Mesendoderm (in vitro differentiated cells): ENCODE measurements at regions not wholly inside any gene's neighbourhood (a gene's known extent, or its start where the extent isn't known, plus 50 kb on each side); places are given as distances from the start of the nearest gene placed in this dataset.

Experiments
- DNase-seq: peaks from one replicate; pipeline ENCODE4 v3.0.0; 2013
- H2AK5ac ChIP-seq: 2 replicates; pipeline ENCODE4 v1.6.1; 2013; ENCODE audit warnings: low read length, inconsistent platforms
- H2BK120ac ChIP-seq: 2 replicates; pipeline ENCODE4 v1.6.1; 2013; ENCODE audit warnings: low read depth, mild to moderate bottlenecking, low read length, moderate library complexity, mixed read lengths
- H2BK15ac ChIP-seq: replicated peaks from 2 replicates; pipeline ENCODE4 v1.6.1; 2013; ENCODE audit warnings: low read depth, mild to moderate bottlenecking, moderate library complexity
- H2BK5ac ChIP-seq: 2 replicates; pipeline ENCODE4 v1.6.1; 2013; ENCODE audit warnings: low read length, inconsistent platforms
- H3K18ac ChIP-seq: 2 replicates; pipeline ENCODE4 v1.6.1; 2013; ENCODE audit warnings: mild to moderate bottlenecking, low read length, mixed read lengths
- H3K23ac ChIP-seq: one replicate; pipeline ENCODE4 v1.6.1; 2013; ENCODE audit warnings: low read length
- H3K27ac ChIP-seq: 2 replicates; pipeline ENCODE4 v1.5.1; 2013; ENCODE audit warnings: low read depth, mild to moderate bottlenecking, inconsistent platforms, low read length, moderate library complexity
- H3K27me3 ChIP-seq: 2 replicates; pipeline ENCODE4 v1.6.1; 2013; ENCODE audit warnings: low read length, control low read depth, mild to moderate bottlenecking, inconsistent platforms; ENCODE audit not compliant: insufficient read depth, poor library complexity
- H3K36me3 ChIP-seq: 2 replicates; pipeline ENCODE4 v1.6.1; 2013; ENCODE audit warnings: low read length, inconsistent platforms; ENCODE audit not compliant: control insufficient read depth, insufficient read depth
- H3K4ac ChIP-seq: one replicate; pipeline ENCODE4 v1.6.1; 2013; ENCODE audit warnings: low read depth, mild to moderate bottlenecking, low read length, moderate library complexity
- H3K4me1 ChIP-seq: 2 replicates; pipeline ENCODE4 v1.6.1; 2013; ENCODE audit warnings: low read depth, low read length, inconsistent platforms; ENCODE audit not compliant: control insufficient read depth
- H3K4me2 ChIP-seq: 2 replicates; pipeline ENCODE4 v1.6.1; 2013; ENCODE audit warnings: low read length
- H3K4me3 ChIP-seq: 2 replicates; pipeline ENCODE4 v1.5.1; 2013; ENCODE audit warnings: mild to moderate bottlenecking, low read length
- H3K56ac ChIP-seq: one replicate; pipeline ENCODE4 v1.6.1; 2013; ENCODE audit warnings: low read length
- H3K79me1 ChIP-seq: 2 replicates; pipeline ENCODE4 v1.6.1; 2013; ENCODE audit warnings: low read length, inconsistent platforms
- H3K79me2 ChIP-seq: 2 replicates; pipeline ENCODE4 v1.6.1; 2013; ENCODE audit warnings: mild to moderate bottlenecking, low read length; ENCODE audit not compliant: control insufficient read depth, insufficient read depth
- H3K9ac ChIP-seq: 2 replicates; pipeline ENCODE4 v1.6.1; 2013; ENCODE audit warnings: low read length, inconsistent platforms
- H4K5ac ChIP-seq: one replicate; pipeline ENCODE4 v1.6.1; 2013; ENCODE audit warnings: low read length
- H4K8ac ChIP-seq: one replicate; pipeline ENCODE4 v1.6.1; 2013; ENCODE audit warnings: low read depth, mild to moderate bottlenecking, control low read depth, low read length, moderate library complexity
- WGBS: extraction: QIAGEN DNeasy Blood & Tissue Kit; methylation state at CpG from one replicate; pipeline ENCODE4 v1.1.7; 2013; ENCODE audit warnings: low lambda C conversion rate, missing lambda C conversion rate; ENCODE audit not compliant: insufficient coverage; ENCODE audit errors: extremely low coverage; 5-methylcytosine and 5-hydroxymethylcytosine counted together

DNA sequence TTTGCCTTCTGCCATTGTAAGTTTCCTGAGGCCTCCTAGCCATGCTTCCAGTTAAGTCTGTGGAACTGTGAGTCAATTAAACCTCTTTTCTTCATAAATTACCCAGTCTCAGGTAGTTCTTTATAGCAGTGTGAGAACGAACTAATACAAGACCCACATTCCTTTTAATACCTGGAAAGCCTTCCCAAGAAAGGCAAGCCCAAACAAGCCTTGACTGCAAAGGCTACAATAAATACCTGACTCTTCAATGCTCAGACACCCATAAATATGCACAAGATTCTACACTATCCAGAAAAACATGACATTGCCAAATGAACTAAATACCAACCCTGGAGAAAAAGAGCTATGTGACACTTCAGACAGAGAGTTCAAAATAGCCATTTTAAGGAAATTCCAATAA lies 338.8 kb downstream of the HAO1 start:
- H3K23ac ChIP-seq = no peak overlapping the region
- H3K79me2 ChIP-seq = no peaks in the 10 kb centered on the region
- H3K4ac ChIP-seq = no peak overlapping the region
- H3K9ac ChIP-seq = no peak overlapping the region
- H4K5ac ChIP-seq = no peak overlapping the region
- H4K8ac ChIP-seq = no peak overlapping the region
- WGBS = no CpG with 5 or more reads among the region's 1 CpG
- H3K36me3 ChIP-seq = no peaks in the 10 kb centered on the region
- no peak overlapping the region for H3K18ac ChIP-seq
- no peak overlapping the region for H3K4me3 ChIP-seq
- H2BK15ac ChIP-seq = no peak overlapping the region
- no peak overlapping the region for H2AK5ac ChIP-seq
- no peak for DNase-seq
- H3K27ac ChIP-seq = no peak overlapping the region
- H2BK5ac ChIP-seq = no peak overlapping the region
- H3K4me1 ChIP-seq = no peaks in the 10 kb centered on the region
- H3K79me1 ChIP-seq = no peaks in the 10 kb centered on the region
- H3K56ac ChIP-seq = no peak overlapping the region
- no peaks in the 10 kb centered on the region for H3K27me3 ChIP-seq
- H3K4me2 ChIP-seq = no peak overlapping the region
- no peak overlapping the region for H2BK120ac ChIP-seq

DNA sequence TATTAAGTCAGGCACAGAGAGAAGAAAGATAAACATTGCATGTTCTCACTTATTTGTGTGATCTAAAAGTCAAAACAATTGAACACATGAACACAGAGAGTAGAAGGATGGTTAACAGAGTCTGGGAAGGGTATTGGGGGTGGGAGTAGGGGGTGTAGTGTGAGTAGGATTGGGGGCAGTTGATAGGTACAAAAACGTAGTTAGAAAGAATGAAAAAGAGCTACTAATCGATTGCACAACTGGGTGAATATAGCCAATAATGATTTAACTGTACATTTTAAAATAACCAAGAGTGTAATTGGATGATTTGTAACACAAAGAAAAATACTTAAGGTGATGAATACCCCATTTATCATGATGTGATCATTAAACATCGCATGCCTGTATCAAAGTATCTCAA lies 333.3 kb downstream of the HAO1 start:
- Histone ChIP-seq H3K79me2 (no peaks in the 10 kb centered on the region), H3K27ac (no peak overlapping the region), H2BK15ac (no peak overlapping the region), H3K36me3 (no peaks in the 10 kb centered on the region), H3K4ac (no peak overlapping the region), H3K18ac (no peak overlapping the region), H3K56ac (no peak overlapping the region), H3K27me3 (no peaks in the 10 kb centered on the region), H3K4me1 (no peaks in the 10 kb centered on the region), H3K23ac (no peak overlapping the region), H3K9ac (no peak overlapping the region), H4K8ac (no peak overlapping the region), H2AK5ac (no peak overlapping the region), H2BK120ac (no peak overlapping the region), H3K79me1 (no peaks in the 10 kb centered on the region), H3K4me3 (no peak overlapping the region), H2BK5ac (no peak overlapping the region), H4K5ac (no peak overlapping the region), H3K4me2 (no peak overlapping the region)
- DNase-seq = no peak
- 100% methylated on average over 1 of the region's 3 CpGs for WGBS

DNA sequence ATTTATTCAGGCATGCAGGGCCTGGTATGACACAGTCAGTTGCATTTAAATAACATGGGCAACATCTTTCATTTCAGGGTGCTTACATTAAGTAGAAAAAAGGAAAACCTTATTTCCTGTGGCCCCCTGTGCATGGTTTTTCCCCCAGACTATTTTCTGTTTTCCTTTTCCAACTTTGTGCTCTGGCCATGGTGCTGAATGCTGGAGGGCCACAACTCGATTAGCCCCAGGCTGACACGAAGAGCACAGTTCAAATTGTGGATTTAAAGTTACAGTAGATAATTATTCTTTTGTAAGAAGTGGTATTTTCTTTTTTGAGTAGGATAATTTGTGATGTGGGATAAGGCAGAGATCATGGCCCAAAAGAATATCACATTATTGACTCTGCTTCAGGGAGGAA lies 332.0 kb downstream of the HAO1 start:
- Histone ChIP-seq H3K4ac (no peak overlapping the region), H4K8ac (no peak overlapping the region), H3K27me3 (no peaks in the 10 kb centered on the region), H3K79me2 (no peaks in the 10 kb centered on the region), H3K56ac (no peak overlapping the region), H3K9ac (no peak overlapping the region), H3K79me1 (no peaks in the 10 kb centered on the region), H3K23ac (no peak overlapping the region), H2BK15ac (no peak overlapping the region), H2AK5ac (no peak overlapping the region), H2BK5ac (no peak overlapping the region), H3K4me3 (no peak overlapping the region), H3K4me2 (no peak overlapping the region), H3K4me1 (no peaks in the 10 kb centered on the region), H4K5ac (no peak overlapping the region), H2BK120ac (no peak overlapping the region), H3K27ac (no peak overlapping the region), H3K36me3 (no peaks in the 10 kb centered on the region), H3K18ac (no peak overlapping the region)
- DNase-seq = peak; percentile 19
- no CpG with 5 or more reads among the region's 2 CpGs for WGBS

DNA sequence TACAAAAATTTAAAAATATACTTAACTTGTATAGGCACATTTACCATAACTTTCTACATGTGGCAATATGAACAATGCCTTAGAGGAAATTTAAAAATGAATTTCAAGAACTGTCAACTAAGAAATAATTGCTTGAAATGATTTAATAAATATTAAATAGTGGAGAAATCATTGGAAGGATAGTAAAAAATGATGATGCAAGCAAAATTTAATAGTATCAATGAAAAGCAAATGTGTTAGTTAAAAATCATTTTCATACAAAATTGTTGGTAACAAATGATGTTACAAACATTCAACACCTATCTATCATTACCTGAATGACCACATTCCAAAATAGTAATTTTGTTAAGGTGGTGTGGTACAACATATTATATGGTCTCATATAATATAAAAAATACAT lies 331.0 kb downstream of the HAO1 start:
- no peak overlapping the region for H4K8ac ChIP-seq

DNA sequence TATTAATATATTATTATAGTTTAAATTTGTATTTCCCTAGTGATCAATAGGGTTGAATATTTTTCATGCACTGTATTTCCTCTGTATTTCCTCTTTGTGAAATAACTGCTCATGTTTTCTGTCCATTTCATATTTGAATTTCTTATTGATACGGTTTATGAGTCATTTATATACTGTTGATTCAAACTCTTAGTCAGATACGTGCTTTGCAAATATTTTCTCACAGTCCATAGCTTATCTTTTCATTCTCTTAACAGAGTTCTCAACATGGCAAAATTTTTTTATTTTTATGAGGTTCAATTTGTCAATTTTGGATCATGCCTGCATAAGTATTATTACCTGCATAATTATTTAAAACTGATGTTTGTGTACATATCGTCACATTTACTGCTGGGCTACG lies 329.6 kb downstream of the HAO1 start:
- no peak overlapping the region for H2BK120ac ChIP-seq
- H3K56ac ChIP-seq = no peak overlapping the region
- no peak overlapping the region for H3K23ac ChIP-seq
- no peak overlapping the region for H2BK5ac ChIP-seq
- H3K18ac ChIP-seq = no peak overlapping the region
- no peak overlapping the region for H2AK5ac ChIP-seq
- H4K8ac ChIP-seq = no peak overlapping the region
- H3K4me1 ChIP-seq = no peaks in the 10 kb centered on the region
- H3K27ac ChIP-seq = no peak overlapping the region
- no peak overlapping the region for H3K4ac ChIP-seq
- no peak overlapping the region for H3K4me3 ChIP-seq
- no peak overlapping the region for H3K4me2 ChIP-seq
- H2BK15ac ChIP-seq = no peak overlapping the region
- H4K5ac ChIP-seq = no peak overlapping the region
- no peak overlapping the region for H3K9ac ChIP-seq
- no peaks in the 10 kb centered on the region for H3K79me1 ChIP-seq
- H3K79me2 ChIP-seq = no peaks in the 10 kb centered on the region
- no peaks in the 10 kb centered on the region for H3K36me3 ChIP-seq
- no peak for DNase-seq
- no peaks in the 10 kb centered on the region for H3K27me3 ChIP-seq
- no CpG with 5 or more reads among the region's 4 CpGs for WGBS

More for the DNA sequence above, 331.0 kb downstream of the HAO1 start:
- H2AK5ac ChIP-seq = no peak overlapping the region
- no peaks in the 10 kb centered on the region for H3K36me3 ChIP-seq
- no peak overlapping the region for H3K4ac ChIP-seq
- no peak overlapping the region for H3K4me3 ChIP-seq
- H3K9ac ChIP-seq = no peak overlapping the region
- H3K79me2 ChIP-seq = no peaks in the 10 kb centered on the region
- H3K27ac ChIP-seq = no peak overlapping the region
- no peaks in the 10 kb centered on the region for H3K79me1 ChIP-seq
- H3K56ac ChIP-seq = no peak overlapping the region
- DNase-seq = no peak
- no peaks in the 10 kb centered on the region for H3K27me3 ChIP-seq
- H3K18ac ChIP-seq = no peak overlapping the region
- no peak overlapping the region for H3K23ac ChIP-seq
- H3K4me1 ChIP-seq = no peaks in the 10 kb centered on the region
- H2BK120ac ChIP-seq = no peak overlapping the region
- H3K4me2 ChIP-seq = no peak overlapping the region
- H2BK5ac ChIP-seq = no peak overlapping the region
- no peak overlapping the region for H4K5ac ChIP-seq
- no peak overlapping the region for H2BK15ac ChIP-seq

DNA sequence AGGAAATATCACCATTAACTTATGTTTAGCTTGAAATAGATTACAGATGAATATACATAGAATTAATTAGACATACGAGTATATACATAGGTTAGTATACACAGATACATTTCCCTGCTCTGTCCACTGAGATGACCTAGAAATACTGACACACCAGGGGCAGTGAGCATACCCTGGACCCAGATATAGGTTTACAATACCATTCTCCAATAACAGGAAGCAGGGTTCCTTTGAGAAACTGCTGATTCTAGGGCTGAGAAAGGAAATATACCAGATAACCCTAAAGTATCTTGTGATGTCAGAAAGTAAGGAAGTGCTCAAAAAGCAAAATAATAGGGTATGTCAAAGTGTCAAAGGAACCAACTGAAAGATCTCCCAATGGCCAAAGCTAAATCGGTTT lies 322.5 kb downstream of the HAO1 start:
- no CpG with 5 or more reads among the region's 2 CpGs for WGBS
- no peak overlapping the region for H3K4ac ChIP-seq
- no peak overlapping the region for H2BK5ac ChIP-seq
- H3K4me1 ChIP-seq = no peaks in the 10 kb centered on the region
- H3K79me2 ChIP-seq = no peaks in the 10 kb centered on the region
- no peaks in the 10 kb centered on the region for H3K27me3 ChIP-seq
- no peak overlapping the region for H4K8ac ChIP-seq
- no peak overlapping the region for H3K56ac ChIP-seq
- H3K18ac ChIP-seq = no peak overlapping the region
- H3K4me2 ChIP-seq = no peak overlapping the region
- no peaks in the 10 kb centered on the region for H3K79me1 ChIP-seq
- no peak for DNase-seq
- H3K23ac ChIP-seq = no peak overlapping the region
- H2AK5ac ChIP-seq = no peak overlapping the region
- H4K5ac ChIP-seq = no peak overlapping the region
- H2BK120ac ChIP-seq = no peak overlapping the region
- H3K4me3 ChIP-seq = no peak overlapping the region
- no peaks in the 10 kb centered on the region for H3K36me3 ChIP-seq
- no peak overlapping the region for H3K27ac ChIP-seq
- H2BK15ac ChIP-seq = no peak overlapping the region
- no peak overlapping the region for H3K9ac ChIP-seq
